ENCODE measurements at regions not wholly inside any gene's neighbourhood (a gene's known extent, or its start where the extent isn't known, plus 50 kb on each side); places are given as distances from the start of the nearest gene placed in this dataset.

DNA sequence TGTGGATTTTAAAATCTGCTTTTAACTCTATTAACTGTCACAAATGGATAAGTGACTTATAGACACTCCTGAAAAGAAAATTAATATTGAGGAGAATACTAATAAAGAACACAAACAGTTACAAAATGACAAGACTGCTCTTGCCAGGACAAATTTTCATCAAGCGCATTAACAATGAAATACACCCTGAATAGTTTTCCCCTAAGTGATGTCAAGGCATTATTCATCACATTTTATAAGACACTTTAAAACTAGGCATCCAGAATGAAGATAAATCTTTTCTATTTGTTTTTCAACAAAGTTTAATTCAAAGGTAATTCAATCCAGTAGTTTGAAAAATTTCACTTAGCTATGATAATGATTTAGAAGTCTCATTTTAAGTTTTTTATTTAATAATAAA is 110.5 kb upstream of the SEC61G start:
- H3K9me3 Mint-ChIP-seq: peaks cover 0 to 3% (median 0%) of the 10 kb centered on the region in 7 donors
- H3K4me3 ChIP-seq (ENCODE audit: low read depth, low read length): no peak overlapping the region
- H3K36me3 Mint-ChIP-seq: no peaks in the 10 kb centered on the region
- H3K27me3 ChIP-seq (ENCODE audit: control insufficient read depth, insufficient read depth, low read length): peaks cover 3% of the 10 kb centered on the region
- H3K4me3 Mint-ChIP-seq: no peak overlapping the region
- H3K36me3 ChIP-seq (ENCODE audit: control insufficient read depth, insufficient read depth, low read length): no peaks in the 10 kb centered on the region
- H3K4me1 Mint-ChIP-seq: no peaks in the 10 kb centered on the region
- no peak for ATAC-seq (ENCODE audit: low read depth in 2 of 2)
- peaks cover 10% of the 10 kb centered on the region for H3K27me3 Mint-ChIP-seq
- no peak overlapping the region for H3K27ac ChIP-seq (ENCODE audit: insufficient read depth, low read length, poor library complexity, severe bottlenecking)
- no peak overlapping the region for H3K27ac Mint-ChIP-seq
- no peaks in the 10 kb centered on the region for H3K9me3 ChIP-seq (ENCODE audit: control insufficient read depth in 2 of 2, low read length in 2 of 2)
- DNase-seq: no peak
- H3K4me1 ChIP-seq (ENCODE audit: control insufficient read depth, insufficient read depth, low read length, poor library complexity, severe bottlenecking): no peaks in the 10 kb centered on the region

GRCh38 chr7:54874804-54875203 is 115.8 kb upstream of the SEC61G start:
- Mint-ChIP-seq H3K27ac (no peak overlapping the region), H3K27me3 (peaks cover 13% of the 10 kb centered on the region), H3K4me1 (no peaks in the 10 kb centered on the region), H3K36me3 (no peaks in the 10 kb centered on the region), H3K9me3 (peaks cover 0 to 6% (median 0%) of the 10 kb centered on the region in 7 donors), H3K4me3 (no peak overlapping the region)
- DNase-seq: no peak
- Histone ChIP-seq H3K27me3 (ENCODE audit: control insufficient read depth, insufficient read depth, low read length) (no peaks in the 10 kb centered on the region), H3K36me3 (ENCODE audit: control insufficient read depth, insufficient read depth, low read length) (no peaks in the 10 kb centered on the region), H3K4me3 (ENCODE audit: low read depth, low read length) (no peak overlapping the region), H3K27ac (ENCODE audit: insufficient read depth, low read length, poor library complexity, severe bottlenecking) (no peak overlapping the region), H3K4me1 (ENCODE audit: control insufficient read depth, insufficient read depth, low read length, poor library complexity, severe bottlenecking) (no peaks in the 10 kb centered on the region), H3K9me3 (ENCODE audit: control insufficient read depth in 2 of 2, low read length in 2 of 2) (no peaks in the 10 kb centered on the region)
- no peak for ATAC-seq (ENCODE audit: low read depth in 2 of 2)

DNA sequence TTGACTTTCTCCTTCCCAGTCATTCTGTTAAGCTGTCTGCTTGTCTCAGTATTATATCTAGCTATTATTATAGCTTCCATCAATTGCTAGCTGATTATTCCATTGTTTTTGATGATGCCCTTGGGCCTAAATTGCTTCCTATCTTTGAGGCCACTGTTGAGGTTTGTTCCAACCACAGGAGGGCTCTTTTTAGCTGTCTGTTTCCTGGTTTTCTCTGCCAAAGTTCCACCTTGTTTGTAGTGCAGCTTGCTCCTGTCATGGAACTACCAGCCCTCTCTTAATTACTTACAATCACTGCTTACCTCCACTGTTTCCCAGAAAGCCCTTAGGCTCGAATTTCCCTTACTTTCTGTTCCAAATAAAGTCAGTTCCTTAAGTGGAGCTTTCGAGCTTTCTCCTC is 118.7 kb upstream of the SEC61G start:
- Histone ChIP-seq H3K4me1 (ENCODE audit: control insufficient read depth, insufficient read depth, low read length, poor library complexity, severe bottlenecking) (no peaks in the 10 kb centered on the region), H3K4me3 (ENCODE audit: low read depth, low read length) (no peak overlapping the region), H3K27ac (ENCODE audit: insufficient read depth, low read length, poor library complexity, severe bottlenecking) (no peak overlapping the region), H3K9me3 (ENCODE audit: control insufficient read depth in 2 of 2, low read length in 2 of 2) (no peaks in the 10 kb centered on the region), H3K36me3 (ENCODE audit: control insufficient read depth, insufficient read depth, low read length) (no peaks in the 10 kb centered on the region), H3K27me3 (ENCODE audit: control insufficient read depth, insufficient read depth, low read length) (no peaks in the 10 kb centered on the region)
- Mint-ChIP-seq H3K9me3 (peaks cover 0 to 6% (median 0%) of the 10 kb centered on the region in 7 donors), H3K4me1 (no peaks in the 10 kb centered on the region), H3K27me3 (peaks cover 13% of the 10 kb centered on the region), H3K36me3 (no peaks in the 10 kb centered on the region), H3K4me3 (no peak overlapping the region), H3K27ac (no peak overlapping the region)
- DNase-seq: no peak
- ATAC-seq (ENCODE audit: low read depth in 2 of 2): no peak

DNA sequence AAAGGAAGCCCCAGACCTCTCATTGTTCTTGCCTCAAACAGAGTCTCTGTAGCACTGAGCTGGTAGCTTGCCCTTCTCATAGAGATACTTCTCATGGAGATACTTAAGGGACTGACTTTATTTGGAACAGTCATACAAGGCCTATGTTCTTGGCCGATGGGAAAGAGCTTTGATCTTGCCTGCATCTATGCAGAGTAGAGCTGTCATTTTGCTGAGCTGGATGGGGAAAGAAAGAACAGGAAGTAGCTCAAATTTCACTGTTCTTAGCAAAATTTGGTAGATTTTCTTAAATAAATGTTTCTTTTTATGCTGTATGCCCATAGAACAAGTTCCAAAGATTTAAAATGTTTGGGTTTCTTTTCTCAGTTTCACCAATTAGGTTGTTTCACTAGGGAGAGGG is 119.3 kb upstream of the SEC61G start:
- H3K27ac ChIP-seq (ENCODE audit: insufficient read depth, low read length, poor library complexity, severe bottlenecking): no peak overlapping the region
- DNase-seq (no peak), ATAC-seq (ENCODE audit: low read depth in 2 of 2) (no peak)
- Mint-ChIP-seq H3K27ac (no peak overlapping the region), H3K9me3 (peaks cover 0 to 6% (median 0%) of the 10 kb centered on the region in 7 donors), H3K4me1 (no peaks in the 10 kb centered on the region), H3K27me3 (peaks cover 13% of the 10 kb centered on the region), H3K36me3 (no peaks in the 10 kb centered on the region), H3K4me3 (no peak overlapping the region)
- H3K4me1 ChIP-seq (ENCODE audit: control insufficient read depth, insufficient read depth, low read length, poor library complexity, severe bottlenecking): no peaks in the 10 kb centered on the region
- no peaks in the 10 kb centered on the region for H3K36me3 ChIP-seq (ENCODE audit: control insufficient read depth, insufficient read depth, low read length)
- H3K9me3 ChIP-seq (ENCODE audit: control insufficient read depth in 2 of 2, low read length in 2 of 2): no peaks in the 10 kb centered on the region
- no peaks in the 10 kb centered on the region for H3K27me3 ChIP-seq (ENCODE audit: control insufficient read depth, insufficient read depth, low read length)
- H3K4me3 ChIP-seq (ENCODE audit: low read depth, low read length): no peak overlapping the region

DNA sequence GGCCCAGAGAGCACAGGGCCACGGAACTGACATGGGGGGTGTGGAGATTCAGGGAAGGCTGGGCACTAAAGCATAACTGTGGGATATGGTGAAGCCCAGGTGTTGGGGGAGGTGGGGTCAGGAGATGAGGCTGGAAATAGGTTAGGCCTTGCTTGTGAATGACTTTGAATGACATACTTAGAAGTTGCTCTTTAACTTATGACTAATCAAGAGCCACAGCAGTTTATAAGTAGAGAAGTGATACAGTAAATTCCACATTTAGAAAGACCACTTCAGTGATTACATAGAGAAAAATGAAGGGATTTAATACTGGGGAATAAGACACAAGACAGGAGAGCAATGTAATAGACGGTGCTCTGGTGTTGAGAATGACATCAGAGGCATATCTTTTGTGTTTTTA is 120.8 kb upstream of the SEC61G start:
- no peak overlapping the region for H3K4me3 ChIP-seq (ENCODE audit: low read depth, low read length)
- Mint-ChIP-seq H3K27ac (no peak overlapping the region), H3K27me3 (peaks cover 17% of the 10 kb centered on the region), H3K4me3 (no peak overlapping the region), H3K36me3 (no peaks in the 10 kb centered on the region), H3K4me1 (no peaks in the 10 kb centered on the region), H3K9me3 (peaks cover 0 to 6% (median 0%) of the 10 kb centered on the region in 7 donors)
- H3K9me3 ChIP-seq (ENCODE audit: control insufficient read depth in 2 of 2, low read length in 2 of 2): no peaks in the 10 kb centered on the region
- no peaks in the 10 kb centered on the region for H3K27me3 ChIP-seq (ENCODE audit: control insufficient read depth, insufficient read depth, low read length)
- H3K36me3 ChIP-seq (ENCODE audit: control insufficient read depth, insufficient read depth, low read length): no peaks in the 10 kb centered on the region
- no peaks in the 10 kb centered on the region for H3K4me1 ChIP-seq (ENCODE audit: control insufficient read depth, insufficient read depth, low read length, poor library complexity, severe bottlenecking)
- DNase-seq (no peak), ATAC-seq (ENCODE audit: low read depth in 2 of 2) (no peak)
- no peak overlapping the region for H3K27ac ChIP-seq (ENCODE audit: insufficient read depth, low read length, poor library complexity, severe bottlenecking)

DNA sequence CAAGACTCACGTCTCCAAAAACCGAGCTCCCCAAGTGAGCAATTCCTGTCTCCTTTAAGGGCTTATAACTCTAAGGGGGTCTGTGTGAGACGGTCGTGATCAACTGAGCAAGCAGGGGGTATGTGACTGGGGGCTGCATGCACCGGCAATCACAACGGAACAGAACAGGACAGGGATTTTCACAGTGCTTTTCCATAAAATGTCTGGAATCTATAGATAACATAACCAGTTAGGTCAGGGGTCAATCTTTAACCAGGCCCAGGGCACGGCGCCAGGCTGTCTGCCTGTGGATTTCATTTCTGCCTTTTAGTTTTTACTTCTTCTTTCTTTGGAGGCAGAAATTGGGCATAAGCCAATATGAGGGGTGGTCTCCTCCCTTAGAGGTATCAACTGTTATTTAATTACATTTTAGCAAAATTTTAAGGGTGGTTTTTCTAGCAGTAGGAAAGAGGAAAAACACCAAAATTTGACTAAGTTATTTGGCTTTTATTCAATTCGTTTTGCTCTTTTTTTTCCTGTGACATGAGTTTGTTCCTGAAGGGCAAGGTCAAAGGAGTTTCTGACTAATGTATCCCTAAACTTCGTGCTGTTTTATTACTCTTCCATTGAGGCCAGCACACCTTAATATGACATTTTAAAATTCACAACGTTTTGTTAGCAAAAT is 121.4 kb upstream of the SEC61G start:
- Mint-ChIP-seq H3K27ac (no peak overlapping the region), H3K9me3 (peaks cover 0 to 6% (median 0%) of the 10 kb centered on the region in 7 donors), H3K36me3 (no peaks in the 10 kb centered on the region), H3K4me3 (no peak overlapping the region), H3K27me3 (peaks cover 17% of the 10 kb centered on the region), H3K4me1 (no peaks in the 10 kb centered on the region)
- no peaks in the 10 kb centered on the region for H3K4me1 ChIP-seq (ENCODE audit: control insufficient read depth, insufficient read depth, low read length, poor library complexity, severe bottlenecking)
- H3K9me3 ChIP-seq (ENCODE audit: control insufficient read depth in 2 of 2, low read length in 2 of 2): no peaks in the 10 kb centered on the region
- no peak for ATAC-seq (ENCODE audit: low read depth in 2 of 2)
- DNase-seq: no peak
- no peak overlapping the region for H3K27ac ChIP-seq (ENCODE audit: insufficient read depth, low read length, poor library complexity, severe bottlenecking)
- H3K36me3 ChIP-seq (ENCODE audit: control insufficient read depth, insufficient read depth, low read length): no peaks in the 10 kb centered on the region
- no peak overlapping the region for H3K4me3 ChIP-seq (ENCODE audit: low read depth, low read length)
- no peaks in the 10 kb centered on the region for H3K27me3 ChIP-seq (ENCODE audit: control insufficient read depth, insufficient read depth, low read length)

GRCh38 chr7:54881816-54882520 is 123.0 kb upstream of the SEC61G start:
- no peak overlapping the region for H3K27ac ChIP-seq (ENCODE audit: insufficient read depth, low read length, poor library complexity, severe bottlenecking)
- peaks cover 14% of the 10 kb centered on the region for H3K27me3 Mint-ChIP-seq
- no peaks in the 10 kb centered on the region for H3K4me1 ChIP-seq (ENCODE audit: control insufficient read depth, insufficient read depth, low read length, poor library complexity, severe bottlenecking)
- H3K4me3 Mint-ChIP-seq: no peak overlapping the region
- H3K4me3 ChIP-seq (ENCODE audit: low read depth, low read length): no peak overlapping the region
- H3K36me3 Mint-ChIP-seq: no peaks in the 10 kb centered on the region
- DNase-seq (no peak), ATAC-seq (ENCODE audit: low read depth in 2 of 2) (no peak)
- H3K4me1 Mint-ChIP-seq: no peaks in the 10 kb centered on the region
- no peaks in the 10 kb centered on the region for H3K27me3 ChIP-seq (ENCODE audit: control insufficient read depth, insufficient read depth, low read length)
- no peak overlapping the region for H3K27ac Mint-ChIP-seq
- H3K36me3 ChIP-seq (ENCODE audit: control insufficient read depth, insufficient read depth, low read length): no peaks in the 10 kb centered on the region
- H3K9me3 Mint-ChIP-seq: peaks cover 0 to 6% (median 0%) of the 10 kb centered on the region in 7 donors
- no peaks in the 10 kb centered on the region for H3K9me3 ChIP-seq (ENCODE audit: control insufficient read depth in 2 of 2, low read length in 2 of 2)

DNA sequence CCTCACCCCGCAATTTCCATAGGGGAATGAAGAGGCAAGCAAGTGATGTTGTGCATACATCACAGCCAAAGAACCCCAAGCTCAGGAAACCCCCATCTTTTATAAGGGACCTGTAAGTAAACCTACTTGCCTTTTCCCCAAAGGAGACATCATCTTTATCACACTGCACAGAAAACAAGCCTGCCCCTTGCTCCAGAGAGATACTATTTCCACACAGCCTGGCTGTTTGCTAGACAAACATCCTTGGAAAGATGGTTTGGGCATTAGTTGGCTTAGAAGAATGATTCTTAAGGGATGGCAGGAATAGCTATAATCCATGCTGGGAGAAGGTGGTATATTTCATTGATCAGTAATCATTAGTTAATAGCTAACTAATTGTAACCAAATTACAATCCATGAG is 123.7 kb upstream of the SEC61G start:
- Mint-ChIP-seq H3K4me1 (no peaks in the 10 kb centered on the region), H3K36me3 (no peaks in the 10 kb centered on the region), H3K9me3 (peaks cover 0 to 6% (median 0%) of the 10 kb centered on the region in 7 donors), H3K27me3 (peaks cover 9% of the 10 kb centered on the region), H3K4me3 (no peak overlapping the region), H3K27ac (no peak overlapping the region)
- DNase-seq: no peak
- Histone ChIP-seq H3K4me1 (ENCODE audit: control insufficient read depth, insufficient read depth, low read length, poor library complexity, severe bottlenecking) (no peaks in the 10 kb centered on the region), H3K4me3 (ENCODE audit: low read depth, low read length) (no peak overlapping the region), H3K9me3 (ENCODE audit: control insufficient read depth in 2 of 2, low read length in 2 of 2) (no peaks in the 10 kb centered on the region), H3K36me3 (ENCODE audit: control insufficient read depth, insufficient read depth, low read length) (no peaks in the 10 kb centered on the region), H3K27ac (ENCODE audit: insufficient read depth, low read length, poor library complexity, severe bottlenecking) (no peak overlapping the region), H3K27me3 (ENCODE audit: control insufficient read depth, insufficient read depth, low read length) (no peaks in the 10 kb centered on the region)
- no peak for ATAC-seq (ENCODE audit: low read depth in 2 of 2)
